ENCODE measurements at regions not wholly inside any gene's neighbourhood (a gene's known extent, or its start where the extent isn't known, plus 50 kb on each side); places are given as distances from the start of the nearest gene placed in this dataset.

DNA sequence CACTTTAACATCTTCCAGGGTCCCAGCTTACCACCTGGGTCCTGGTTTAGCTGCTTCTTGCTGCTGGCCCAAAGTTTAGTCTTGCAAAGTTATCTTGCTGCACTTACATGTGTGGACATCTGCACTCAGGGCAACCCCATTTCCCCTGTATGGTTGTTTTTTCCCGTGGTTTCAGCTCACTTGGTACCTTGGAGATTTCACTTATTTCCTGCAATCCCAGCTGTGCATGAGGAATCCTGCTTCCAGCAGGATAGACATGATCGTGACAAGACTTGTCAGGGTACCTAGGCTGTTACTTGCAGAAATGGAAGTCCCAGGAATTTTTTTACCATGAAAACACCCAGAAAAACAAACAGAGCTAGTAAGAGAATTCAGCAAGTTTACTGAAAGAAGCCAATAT, 95.9 kb upstream of the LEP start:
- TF ChIP-seq, protein P1, sequence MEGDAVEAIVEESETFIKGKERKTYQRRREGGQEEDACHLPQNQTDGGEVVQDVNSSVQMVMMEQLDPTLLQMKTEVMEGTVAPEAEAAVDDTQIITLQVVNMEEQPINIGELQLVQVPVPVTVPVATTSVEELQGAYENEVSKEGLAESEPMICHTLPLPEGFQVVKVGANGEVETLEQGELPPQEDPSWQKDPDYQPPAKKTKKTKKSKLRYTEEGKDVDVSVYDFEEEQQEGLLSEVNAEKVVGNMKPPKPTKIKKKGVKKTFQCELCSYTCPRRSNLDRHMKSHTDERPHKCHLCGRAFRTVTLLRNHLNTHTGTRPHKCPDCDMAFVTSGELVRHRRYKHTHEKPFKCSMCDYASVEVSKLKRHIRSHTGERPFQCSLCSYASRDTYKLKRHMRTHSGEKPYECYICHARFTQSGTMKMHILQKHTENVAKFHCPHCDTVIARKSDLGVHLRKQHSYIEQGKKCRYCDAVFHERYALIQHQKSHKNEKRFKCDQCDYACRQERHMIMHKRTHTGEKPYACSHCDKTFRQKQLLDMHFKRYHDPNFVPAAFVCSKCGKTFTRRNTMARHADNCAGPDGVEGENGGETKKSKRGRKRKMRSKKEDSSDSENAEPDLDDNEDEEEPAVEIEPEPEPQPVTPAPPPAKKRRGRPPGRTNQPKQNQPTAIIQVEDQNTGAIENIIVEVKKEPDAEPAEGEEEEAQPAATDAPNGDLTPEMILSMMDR (conservative IDR thresholded peaks at IDR 0.05) = no peak
- no peak overlapping the region for H3K27ac ChIP-seq

DNA sequence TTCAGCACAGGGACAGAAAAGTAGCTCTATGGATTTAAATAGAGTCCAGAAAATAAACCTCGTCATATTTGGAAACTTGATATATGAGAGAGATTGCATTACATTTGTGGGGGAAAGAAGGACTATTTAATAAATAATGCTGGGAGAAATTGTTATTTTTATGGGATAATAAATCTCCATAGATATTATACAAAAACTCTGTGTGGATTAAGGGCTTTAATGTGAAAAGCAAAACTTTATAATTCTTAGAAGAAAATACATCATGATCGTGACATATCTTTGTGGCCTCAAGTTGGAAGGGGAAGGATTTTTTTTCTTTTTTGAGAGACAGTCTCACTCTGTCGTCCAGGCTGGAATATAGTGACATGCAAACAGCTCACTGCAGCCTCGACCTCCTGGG, 95.0 kb upstream of the LEP start:
- no peak overlapping the region for H3K27ac ChIP-seq
- TF ChIP-seq, protein P1 (conservative IDR thresholded peaks at IDR 0.05) = no peak

DNA sequence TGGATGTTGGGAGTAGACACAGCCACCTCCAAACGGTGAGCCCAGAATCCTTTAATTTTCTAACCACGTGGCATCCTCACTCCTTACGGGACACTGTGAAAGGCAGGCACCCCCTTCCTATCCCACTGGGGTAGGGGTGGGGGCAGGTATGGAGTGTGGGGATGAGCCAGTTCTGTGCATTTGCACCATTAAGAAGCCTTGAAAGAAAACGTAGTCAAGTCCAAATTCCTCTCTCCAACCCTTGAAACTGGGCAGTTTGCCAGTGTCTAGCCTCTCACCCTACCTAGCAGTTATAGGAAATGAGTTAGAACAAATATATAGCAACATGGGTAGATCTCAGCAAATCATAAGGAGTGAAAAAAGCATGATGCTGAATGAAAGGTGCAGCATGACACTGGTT, 92.4 kb upstream of the LEP start:
- no peak overlapping the region for H3K27ac ChIP-seq
- TF ChIP-seq, protein P1 (conservative IDR thresholded peaks at IDR 0.05) = no peak

DNA sequence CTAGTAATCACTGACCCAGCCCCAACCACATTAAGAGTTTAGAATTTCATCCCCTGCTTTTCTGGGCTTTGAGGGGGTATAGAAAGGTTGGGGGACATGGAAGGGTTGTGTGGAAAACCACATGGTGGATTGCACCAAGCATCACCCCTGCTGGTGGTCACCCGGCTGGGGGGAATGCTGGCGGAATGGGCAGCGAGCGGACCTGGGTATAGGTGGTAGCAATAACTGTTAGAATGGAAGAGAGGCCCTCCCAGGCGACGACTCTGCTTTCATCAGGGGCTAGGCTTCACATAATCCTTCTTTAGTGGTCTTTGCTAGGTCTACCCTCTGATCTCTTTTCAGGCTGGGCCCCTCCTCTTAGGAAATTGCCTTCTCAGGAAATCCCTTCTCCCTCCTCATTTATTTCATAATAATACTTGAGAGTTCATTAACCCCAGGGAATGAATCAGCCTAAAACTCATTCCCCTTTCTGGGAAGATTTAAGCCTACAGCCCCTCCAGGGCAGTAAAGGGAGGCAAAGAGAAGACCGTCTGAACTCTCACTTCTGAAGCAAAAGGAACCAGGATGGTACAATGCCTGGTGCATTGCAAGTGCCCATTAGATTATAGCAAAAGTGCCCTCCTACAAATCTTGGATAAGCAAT, 90.7 kb upstream of the LEP start:
- TF ChIP-seq, protein P1 (conservative IDR thresholded peaks at IDR 0.05) = no peak
- no peak overlapping the region for H3K27ac ChIP-seq

DNA sequence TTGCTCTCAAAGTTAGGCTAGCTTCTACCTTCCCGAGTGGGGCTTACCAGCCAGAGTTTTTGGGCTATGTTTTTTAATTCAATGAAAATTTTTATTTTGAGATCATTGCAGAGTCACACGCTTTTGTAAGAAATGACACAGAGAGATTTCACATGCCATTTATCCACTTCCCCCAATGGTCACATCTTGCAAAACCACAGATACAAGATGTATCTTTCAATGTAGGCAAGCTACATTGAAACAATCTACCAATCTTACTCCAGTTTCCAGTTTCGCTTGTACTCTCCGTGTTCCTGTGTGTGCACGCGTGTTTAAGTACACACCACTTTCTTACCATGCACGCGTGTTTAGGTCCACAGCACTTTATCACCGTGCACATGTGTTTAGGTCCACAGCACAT, 89.4 kb upstream of the LEP start:
- TF ChIP-seq, protein P1 (conservative IDR thresholded peaks at IDR 0.05) = no peak

DNA sequence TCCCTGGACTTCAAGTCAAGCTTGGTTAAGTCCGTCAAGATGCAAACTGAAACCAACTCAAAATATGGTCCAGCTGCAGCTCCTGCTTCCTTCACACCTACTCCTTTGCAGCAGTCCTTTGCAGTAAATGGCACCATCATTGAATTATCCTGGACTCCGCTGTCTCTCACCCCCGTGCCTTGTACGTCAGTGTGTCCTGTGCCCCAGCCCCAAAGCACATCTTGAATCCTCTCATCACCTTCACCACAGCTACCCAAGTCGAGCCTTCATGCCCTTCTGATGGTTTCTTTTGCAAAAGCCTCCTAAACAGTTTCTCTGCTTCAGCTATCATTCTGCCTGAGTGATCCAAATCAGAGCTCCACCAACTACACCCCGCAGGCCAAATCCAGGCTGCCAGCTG, 88.4 kb upstream of the LEP start:
- TF ChIP-seq, protein P1 (conservative IDR thresholded peaks at IDR 0.05) = no peak
- H3K27ac ChIP-seq = no peak overlapping the region

More for the DNA sequence above, 89.4 kb upstream of the LEP start:
- H3K27ac ChIP-seq = no peak overlapping the region

DNA sequence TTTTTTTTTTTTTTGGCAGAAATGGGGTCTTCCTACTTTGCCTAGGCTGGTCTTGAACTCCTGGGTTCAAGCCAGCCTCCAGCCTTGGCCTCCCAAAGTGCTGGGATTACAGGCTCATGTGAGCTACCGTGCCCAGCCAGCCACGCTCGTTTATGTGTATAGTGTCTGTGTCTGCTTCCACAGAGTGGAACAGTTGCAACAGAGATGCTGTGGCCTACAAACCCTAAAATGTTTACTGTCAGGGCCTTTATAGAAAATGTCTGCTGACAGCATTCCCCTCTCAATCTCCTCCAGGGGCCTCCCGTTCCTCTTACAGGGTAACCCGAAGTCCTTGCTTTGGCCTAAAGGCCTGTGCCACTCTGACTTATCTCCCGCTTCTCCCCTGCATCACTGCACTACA, 87.6 kb upstream of the LEP start:
- TF ChIP-seq, protein P1 (conservative IDR thresholded peaks at IDR 0.05) = no peak
- peak overlapping the region; percentile 68; the same call in 1 of the 2 replicates for H3K27ac ChIP-seq

Measured in VCaP (cell line).